ENCODE measurements at regions not wholly inside any gene's neighbourhood (a gene's known extent, or its start where the extent isn't known, plus 50 kb on each side); places are given as distances from the start of the nearest gene placed in this dataset.

GRCh38 chr13:111486331-111486730, 165.9 kb downstream of the TEX29 start:
- TF ChIP-seq EZH2 (IDR thresholded peaks at IDR 0.05; ENCODE audit: low read length): no peak
- TF ChIP-seq, protein P1, sequence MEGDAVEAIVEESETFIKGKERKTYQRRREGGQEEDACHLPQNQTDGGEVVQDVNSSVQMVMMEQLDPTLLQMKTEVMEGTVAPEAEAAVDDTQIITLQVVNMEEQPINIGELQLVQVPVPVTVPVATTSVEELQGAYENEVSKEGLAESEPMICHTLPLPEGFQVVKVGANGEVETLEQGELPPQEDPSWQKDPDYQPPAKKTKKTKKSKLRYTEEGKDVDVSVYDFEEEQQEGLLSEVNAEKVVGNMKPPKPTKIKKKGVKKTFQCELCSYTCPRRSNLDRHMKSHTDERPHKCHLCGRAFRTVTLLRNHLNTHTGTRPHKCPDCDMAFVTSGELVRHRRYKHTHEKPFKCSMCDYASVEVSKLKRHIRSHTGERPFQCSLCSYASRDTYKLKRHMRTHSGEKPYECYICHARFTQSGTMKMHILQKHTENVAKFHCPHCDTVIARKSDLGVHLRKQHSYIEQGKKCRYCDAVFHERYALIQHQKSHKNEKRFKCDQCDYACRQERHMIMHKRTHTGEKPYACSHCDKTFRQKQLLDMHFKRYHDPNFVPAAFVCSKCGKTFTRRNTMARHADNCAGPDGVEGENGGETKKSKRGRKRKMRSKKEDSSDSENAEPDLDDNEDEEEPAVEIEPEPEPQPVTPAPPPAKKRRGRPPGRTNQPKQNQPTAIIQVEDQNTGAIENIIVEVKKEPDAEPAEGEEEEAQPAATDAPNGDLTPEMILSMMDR (optimal IDR thresholded peaks at IDR 0.05 in 1 of 3, IDR thresholded peaks at IDR 0.05 in 1 of 3, conservative IDR thresholded peaks at IDR 0.05 in 1 of 3; ENCODE audit: extremely low read depth in 1 of 3, insufficient read depth in 2 of 3, low read length in 3 of 3): no peak
- H3K36me3 ChIP-seq (ENCODE audit: control insufficient read depth in 2 of 2, extremely low read depth in 1 of 2, insufficient read depth in 2 of 2, low read length in 2 of 2): no peaks in the 10 kb centered on the region
- H3K4me1 ChIP-seq (ENCODE audit: control insufficient read depth, extremely low read depth, insufficient read depth, low read length): no peaks in the 10 kb centered on the region
- dilution Hi-C loops (cut with MboI; ENCODE audit: extremely low pct_ligation_motif_present, low sequenced_read_pairs): no loop called here
- no peak for FAIRE-seq
- H3K4me2 ChIP-seq (ENCODE audit: control insufficient read depth, extremely low read depth, insufficient read depth, low read depth, low read length): no peak overlapping the region
- peaks cover 4% of the 10 kb centered on the region for H3K9me3 ChIP-seq (ENCODE audit: control insufficient read depth, low read depth, low read length)
- no peak overlapping the region for H2AFZ ChIP-seq (ENCODE audit: control insufficient read depth, low read length)
- H3K9me1 ChIP-seq (ENCODE audit: control insufficient read depth, extremely low read depth, insufficient read depth, low read length): no peaks in the 10 kb centered on the region
- no peak overlapping the region for H3K27ac ChIP-seq (ENCODE audit: control insufficient read depth, insufficient read depth, low read length)
- no peaks in the 10 kb centered on the region for H3K79me2 ChIP-seq (ENCODE audit: control insufficient read depth, insufficient read depth, low read length)
- no peak overlapping the region for H3K9ac ChIP-seq (ENCODE audit: control insufficient read depth, extremely low read depth, insufficient read depth, low read length)
- no peak for DNase-seq (ENCODE audit: low read depth, low spot score)
- no peaks in the 10 kb centered on the region for H4K20me1 ChIP-seq (ENCODE audit: control insufficient read depth, extremely low read depth, insufficient read depth, low read length)
- H3K27me3 ChIP-seq (ENCODE audit: control insufficient read depth, extremely low read depth, insufficient read depth, low read length): no peaks in the 10 kb centered on the region
- H3K4me3 ChIP-seq (ENCODE audit: control insufficient read depth in 2 of 3, extremely low read depth in 1 of 3, insufficient read depth in 2 of 3, low read depth in 1 of 3, low read length in 3 of 3): no peak overlapping the region

DNA sequence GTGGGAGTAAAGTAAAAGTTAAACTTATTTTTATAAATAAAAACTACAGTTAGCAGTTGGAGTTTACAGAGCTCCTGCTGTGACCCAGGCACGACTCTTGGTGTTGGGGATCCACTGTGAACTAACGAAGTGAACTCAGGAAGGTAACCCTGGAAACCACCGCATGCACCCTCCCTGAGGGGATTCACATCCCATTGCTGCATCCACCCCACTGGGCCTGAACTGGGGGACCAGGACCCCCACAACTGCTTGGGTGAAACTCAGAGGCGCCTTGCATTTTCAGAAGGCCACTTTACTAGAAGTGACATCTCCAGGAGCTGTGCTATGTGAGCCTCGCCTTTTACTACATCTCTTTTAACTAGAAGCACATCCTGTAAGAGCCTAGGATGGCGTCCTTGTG, 166.4 kb downstream of the TEX29 start:
- Histone ChIP-seq H3K4me3 (ENCODE audit: control insufficient read depth in 2 of 3, extremely low read depth in 1 of 3, insufficient read depth in 2 of 3, low read depth in 1 of 3, low read length in 3 of 3) (no peak overlapping the region), H3K9me1 (ENCODE audit: control insufficient read depth, extremely low read depth, insufficient read depth, low read length) (no peaks in the 10 kb centered on the region), H3K4me1 (ENCODE audit: control insufficient read depth, extremely low read depth, insufficient read depth, low read length) (no peaks in the 10 kb centered on the region), H3K27ac (ENCODE audit: control insufficient read depth, insufficient read depth, low read length) (no peak overlapping the region), H3K27me3 (ENCODE audit: control insufficient read depth, extremely low read depth, insufficient read depth, low read length) (no peaks in the 10 kb centered on the region), H2AFZ (ENCODE audit: control insufficient read depth, low read length) (no peak overlapping the region), H3K4me2 (ENCODE audit: control insufficient read depth, extremely low read depth, insufficient read depth, low read depth, low read length) (no peak overlapping the region), H3K9ac (ENCODE audit: control insufficient read depth, extremely low read depth, insufficient read depth, low read length) (no peak overlapping the region), H3K9me3 (ENCODE audit: control insufficient read depth, low read depth, low read length) (peaks cover 4% of the 10 kb centered on the region), H3K79me2 (ENCODE audit: control insufficient read depth, insufficient read depth, low read length) (no peaks in the 10 kb centered on the region), H4K20me1 (ENCODE audit: control insufficient read depth, extremely low read depth, insufficient read depth, low read length) (no peaks in the 10 kb centered on the region), H3K36me3 (ENCODE audit: control insufficient read depth in 2 of 2, extremely low read depth in 1 of 2, insufficient read depth in 2 of 2, low read length in 2 of 2) (no peaks in the 10 kb centered on the region)
- dilution Hi-C loops (cut with MboI; ENCODE audit: extremely low pct_ligation_motif_present, low sequenced_read_pairs): no loop called here
- no peak for TF ChIP-seq EZH2 (IDR thresholded peaks at IDR 0.05; ENCODE audit: low read length)
- TF ChIP-seq, protein P1 (optimal IDR thresholded peaks at IDR 0.05 in 1 of 3, IDR thresholded peaks at IDR 0.05 in 1 of 3, conservative IDR thresholded peaks at IDR 0.05 in 1 of 3; ENCODE audit: extremely low read depth in 1 of 3, insufficient read depth in 2 of 3, low read length in 3 of 3): no peak
- FAIRE-seq (no peak), DNase-seq (ENCODE audit: low read depth, low spot score) (no peak)

Measured in keratinocyte (primary cell).